ENCODE measurements at regions not wholly inside any gene's neighbourhood (a gene's known extent, or its start where the extent isn't known, plus 50 kb on each side); places are given as distances from the start of the nearest gene placed in this dataset.

DNA sequence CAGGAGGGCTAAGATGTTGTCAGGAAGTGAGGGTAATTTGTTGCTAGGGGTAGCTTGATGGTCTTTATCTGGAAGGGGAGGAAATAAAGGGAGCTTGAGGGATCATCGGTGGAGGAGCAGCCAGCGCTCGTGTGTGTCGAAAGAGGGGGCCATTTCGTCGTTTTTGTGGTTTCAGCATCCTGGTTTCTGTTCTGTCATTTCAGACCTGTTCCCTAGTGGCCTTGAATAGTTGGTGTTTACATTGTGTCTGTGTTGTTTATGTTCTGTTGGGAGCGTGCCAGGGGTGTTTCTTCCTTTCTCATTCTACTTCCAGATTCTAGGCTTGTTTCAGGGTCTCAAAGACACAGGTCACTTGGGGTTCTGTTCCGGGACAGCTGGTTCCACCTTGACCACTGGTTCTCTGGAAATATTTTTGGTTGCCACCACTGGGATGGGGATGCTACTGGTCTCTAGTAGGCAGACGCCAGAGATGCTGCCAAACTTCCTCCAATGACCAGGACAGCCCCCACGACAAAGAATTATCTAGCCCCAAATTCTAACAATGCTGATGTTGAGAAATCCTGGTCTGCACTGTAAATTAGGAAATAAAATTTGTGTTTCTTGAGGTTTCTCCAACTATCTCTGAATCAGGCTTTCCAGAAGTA is 113.9 kb upstream of the NAA20 start:
- TF ChIP-seq, protein P1, sequence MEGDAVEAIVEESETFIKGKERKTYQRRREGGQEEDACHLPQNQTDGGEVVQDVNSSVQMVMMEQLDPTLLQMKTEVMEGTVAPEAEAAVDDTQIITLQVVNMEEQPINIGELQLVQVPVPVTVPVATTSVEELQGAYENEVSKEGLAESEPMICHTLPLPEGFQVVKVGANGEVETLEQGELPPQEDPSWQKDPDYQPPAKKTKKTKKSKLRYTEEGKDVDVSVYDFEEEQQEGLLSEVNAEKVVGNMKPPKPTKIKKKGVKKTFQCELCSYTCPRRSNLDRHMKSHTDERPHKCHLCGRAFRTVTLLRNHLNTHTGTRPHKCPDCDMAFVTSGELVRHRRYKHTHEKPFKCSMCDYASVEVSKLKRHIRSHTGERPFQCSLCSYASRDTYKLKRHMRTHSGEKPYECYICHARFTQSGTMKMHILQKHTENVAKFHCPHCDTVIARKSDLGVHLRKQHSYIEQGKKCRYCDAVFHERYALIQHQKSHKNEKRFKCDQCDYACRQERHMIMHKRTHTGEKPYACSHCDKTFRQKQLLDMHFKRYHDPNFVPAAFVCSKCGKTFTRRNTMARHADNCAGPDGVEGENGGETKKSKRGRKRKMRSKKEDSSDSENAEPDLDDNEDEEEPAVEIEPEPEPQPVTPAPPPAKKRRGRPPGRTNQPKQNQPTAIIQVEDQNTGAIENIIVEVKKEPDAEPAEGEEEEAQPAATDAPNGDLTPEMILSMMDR (IDR thresholded peaks at IDR 0.05): no peak
- TF ChIP-seq POLR2A (IDR thresholded peaks at IDR 0.05): no peak

Data from testis (tissue), 2 donors.